ENCODE measurements at regions not wholly inside any gene's neighbourhood (a gene's known extent, or its start where the extent isn't known, plus 50 kb on each side); places are given as distances from the start of the nearest gene placed in this dataset.

DNA sequence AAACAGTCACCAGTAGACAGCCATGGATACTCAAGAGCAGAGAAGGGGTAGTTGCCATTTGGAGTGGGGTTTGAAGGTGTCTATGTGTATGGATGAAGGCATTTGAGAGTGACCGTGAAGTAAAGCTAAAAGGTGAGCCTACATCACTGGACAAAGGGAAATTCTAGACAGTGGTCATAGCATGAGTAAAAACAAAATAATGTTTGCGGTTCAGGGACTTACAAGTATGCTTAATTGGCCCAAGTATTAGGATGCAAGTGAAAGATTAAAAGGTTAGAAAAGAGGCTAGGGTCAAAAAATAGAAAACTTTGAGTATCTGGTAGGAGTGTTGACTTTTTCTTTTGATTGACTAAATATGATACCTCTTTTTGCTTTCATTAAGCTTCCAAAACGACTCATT, 238.1 kb upstream of the SLC8A1 start:
- no peak for DNase-seq (ENCODE audit: low read depth, low spot score)

DNA sequence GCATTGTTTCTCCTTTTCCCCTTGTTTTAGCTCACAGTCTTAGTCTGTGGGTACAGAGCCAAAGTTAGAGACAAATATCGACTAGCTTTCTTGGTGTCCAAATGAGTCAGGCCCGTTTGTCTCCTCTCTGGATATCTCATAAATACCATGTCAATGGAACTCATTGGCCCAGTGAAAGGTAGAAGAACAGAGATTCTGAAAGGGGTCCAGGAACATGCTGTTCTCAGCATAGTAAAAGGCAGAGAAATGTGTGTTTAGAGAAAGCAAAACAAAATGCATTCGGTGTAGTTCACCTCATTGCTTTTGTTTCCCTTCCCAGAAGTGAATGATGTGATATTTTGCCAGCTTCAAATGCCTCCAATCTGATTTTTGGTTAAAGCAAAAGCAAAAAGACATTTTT, 238.6 kb upstream of the SLC8A1 start:
- no peak for DNase-seq (ENCODE audit: low read depth, low spot score)

DNA sequence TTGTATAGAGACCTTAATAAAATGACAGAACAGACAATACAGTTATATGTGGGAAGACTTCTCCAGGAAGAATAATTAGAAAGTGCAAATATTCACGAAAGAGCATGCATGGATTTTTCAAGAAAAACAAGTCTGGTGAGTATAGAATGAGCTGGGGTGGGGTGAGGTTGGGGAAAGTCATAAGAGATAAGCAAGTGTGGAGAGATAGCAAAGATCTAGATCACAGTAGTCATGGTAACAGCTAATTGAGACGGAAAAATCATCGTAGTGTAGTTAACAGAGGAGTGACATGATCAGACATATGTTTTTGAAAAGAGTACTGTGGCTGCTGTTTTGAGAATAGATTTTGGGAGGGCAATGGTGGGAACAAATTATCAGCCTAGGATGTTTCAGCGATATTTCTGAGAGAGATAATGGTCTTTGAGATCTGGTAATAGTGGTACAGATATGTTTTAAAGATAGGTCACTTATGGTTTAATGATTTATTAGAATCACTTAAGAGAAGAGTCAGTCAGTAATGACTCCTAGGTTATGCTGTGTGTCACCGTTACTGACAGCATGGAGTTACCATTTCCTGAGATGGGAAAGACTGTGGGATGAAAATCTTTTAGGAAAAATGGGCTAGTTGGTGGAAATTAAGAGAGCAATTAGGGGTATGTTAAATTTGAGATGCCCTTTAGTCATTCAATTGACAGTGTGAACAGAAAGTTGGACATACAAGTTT, 248.5 kb upstream of the SLC8A1 start:
- DNase-seq (ENCODE audit: low read depth, low spot score): no peak

DNA sequence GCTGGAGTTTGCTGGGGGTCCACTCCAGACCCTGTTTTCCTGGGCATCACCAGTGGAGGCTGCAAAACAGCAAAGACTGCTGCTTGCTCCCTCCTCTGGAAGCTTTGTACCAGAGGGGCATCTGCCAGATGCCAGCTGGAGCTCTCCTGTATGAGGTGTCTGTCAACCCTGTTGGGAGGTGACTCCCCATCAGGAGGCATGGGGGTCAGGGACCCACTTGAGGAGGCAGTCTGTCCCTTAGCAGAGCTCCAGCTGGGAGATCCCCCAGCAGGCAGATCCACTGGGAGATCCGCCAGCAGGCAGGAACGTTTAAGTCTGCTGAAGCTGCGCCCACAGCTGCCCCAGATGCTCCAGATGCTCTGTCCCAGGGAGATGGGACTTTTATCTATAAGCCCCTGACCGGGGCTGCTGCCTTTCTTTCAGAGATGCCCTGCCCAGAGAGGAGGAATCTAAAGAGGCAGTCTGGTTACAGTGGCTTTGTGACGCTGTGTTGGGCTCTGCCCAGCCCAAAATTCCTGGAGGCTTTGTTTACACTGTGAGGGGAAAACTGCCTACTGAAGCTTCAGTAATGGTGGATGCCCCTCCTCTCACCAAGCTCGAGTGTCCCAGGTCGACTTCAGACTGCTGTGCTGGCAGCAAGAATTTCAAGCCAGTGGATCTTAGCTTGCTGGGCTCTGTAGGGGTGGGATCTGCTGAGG, 260.5 kb upstream of the SLC8A1 start:
- peak; percentile 66 for DNase-seq (ENCODE audit: low read depth, low spot score)

DNA sequence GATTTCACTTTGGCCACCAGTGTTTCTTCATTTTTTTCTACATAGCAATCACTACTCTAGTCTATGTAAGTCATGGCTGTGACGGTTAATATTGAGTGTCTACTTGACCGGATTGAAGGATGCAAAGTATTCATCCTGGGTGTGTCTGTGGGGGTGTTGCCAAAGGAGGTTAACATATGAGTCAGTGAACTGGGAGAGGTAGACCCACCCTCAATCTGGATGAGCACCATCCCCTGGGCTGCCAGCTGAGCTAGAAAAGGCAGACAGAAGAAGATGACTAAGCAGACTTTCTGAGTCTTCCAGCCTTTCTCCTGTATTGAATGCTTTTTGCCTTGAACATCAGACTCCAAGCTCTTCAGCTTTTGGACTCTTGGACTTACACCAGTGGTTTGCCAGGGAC, 265.0 kb upstream of the SLC8A1 start:
- DNase-seq (ENCODE audit: low read depth, low spot score): no peak

DNA sequence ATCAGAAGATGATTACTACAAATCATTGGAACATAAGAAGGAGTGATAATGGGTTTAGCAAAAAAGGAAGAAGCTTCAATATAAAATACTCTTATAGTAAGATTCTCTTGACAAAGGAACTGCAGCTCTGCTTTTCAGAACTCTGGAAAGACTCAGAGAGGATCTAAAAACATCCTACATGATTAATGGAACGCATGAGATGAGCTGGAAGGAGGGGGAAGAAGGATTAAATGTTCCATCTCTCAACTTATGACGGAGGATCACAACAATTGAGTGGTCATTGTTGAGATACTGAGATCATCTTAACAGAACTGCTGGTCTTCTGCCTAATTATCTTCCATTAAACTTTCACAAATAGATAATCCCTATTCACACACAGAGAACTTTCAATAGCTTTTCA, 267.5 kb upstream of the SLC8A1 start:
- DNase-seq (ENCODE audit: low read depth, low spot score): no peak

DNA sequence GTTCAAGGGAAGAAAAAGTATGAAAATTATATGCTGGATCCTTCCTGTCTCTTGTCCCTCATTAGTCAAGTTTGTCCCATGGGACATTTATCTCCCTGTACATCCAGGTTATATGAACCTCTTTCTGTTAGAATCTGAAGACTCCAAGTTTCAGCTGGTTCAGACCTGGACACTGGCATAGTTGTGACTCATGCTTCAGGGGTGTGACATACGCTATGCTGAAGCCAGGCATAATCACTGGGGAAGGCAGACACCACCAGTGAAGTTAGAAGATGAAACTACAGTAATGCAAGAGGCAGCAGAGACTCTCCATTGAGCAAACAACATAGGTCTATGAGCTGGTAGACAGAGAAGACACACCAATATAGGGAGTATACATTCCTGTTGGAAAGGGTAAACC, 269.7 kb upstream of the SLC8A1 start:
- DNase-seq (ENCODE audit: low read depth, low spot score): no peak

DNA sequence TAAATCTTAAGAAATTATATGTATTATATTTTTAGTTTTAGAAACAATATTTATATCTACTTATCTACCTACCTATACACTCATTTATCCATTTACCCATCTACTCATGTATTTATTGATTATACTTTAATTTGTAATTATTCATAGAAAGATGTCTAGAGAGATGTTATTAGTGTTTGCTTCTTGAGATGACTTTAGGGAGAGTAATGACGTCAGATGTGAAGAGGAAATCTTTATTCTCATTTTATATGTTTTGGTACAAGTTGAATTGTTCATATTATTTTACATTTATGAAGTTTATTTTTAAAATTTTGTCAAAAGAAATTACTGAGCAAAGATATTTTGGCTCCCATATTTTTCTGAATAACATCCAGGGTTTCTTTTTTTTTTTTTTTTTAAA, 271.3 kb upstream of the SLC8A1 start:
- DNase-seq (ENCODE audit: low read depth, low spot score): no peak

DNA sequence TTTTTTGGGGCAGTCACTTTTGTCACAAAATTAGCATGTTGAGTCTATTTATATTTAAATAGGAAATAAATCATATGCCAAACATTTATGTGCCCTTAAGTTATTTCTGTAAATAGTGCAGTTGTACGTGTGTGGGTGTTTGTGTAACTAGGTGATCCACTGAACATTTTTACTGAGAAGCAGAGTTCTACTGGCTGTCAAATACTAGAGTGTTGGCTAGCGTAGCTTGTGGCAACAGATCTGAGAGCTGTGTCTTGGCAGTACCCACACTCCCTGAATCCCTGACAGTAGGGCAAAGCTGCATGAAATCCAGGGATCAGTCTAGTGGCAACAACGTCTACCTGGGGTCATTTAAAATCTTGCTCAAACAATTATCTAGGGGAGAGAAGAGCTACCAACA, 273.1 kb upstream of the SLC8A1 start:
- DNase-seq (ENCODE audit: low read depth, low spot score): no peak

DNA sequence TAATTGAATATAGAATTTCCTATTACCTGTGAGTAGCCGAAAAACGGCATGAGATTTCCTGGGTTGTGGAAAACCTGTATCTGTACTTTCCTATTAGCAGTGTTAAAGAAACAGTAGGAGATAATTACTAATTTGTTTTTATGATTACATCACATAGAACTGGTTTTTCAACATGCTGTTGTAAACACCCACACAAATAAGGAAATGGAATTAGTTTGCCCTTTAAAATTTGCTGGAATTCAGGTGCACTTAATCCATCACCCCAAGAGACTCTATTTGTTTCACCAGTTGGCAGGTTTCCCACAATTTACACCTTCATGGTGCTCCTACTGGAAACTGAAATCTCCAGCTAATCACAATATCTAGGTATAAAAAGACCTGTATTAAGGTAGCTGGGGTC, 274.1 kb upstream of the SLC8A1 start:
- DNase-seq (ENCODE audit: low read depth, low spot score): no peak

DNA sequence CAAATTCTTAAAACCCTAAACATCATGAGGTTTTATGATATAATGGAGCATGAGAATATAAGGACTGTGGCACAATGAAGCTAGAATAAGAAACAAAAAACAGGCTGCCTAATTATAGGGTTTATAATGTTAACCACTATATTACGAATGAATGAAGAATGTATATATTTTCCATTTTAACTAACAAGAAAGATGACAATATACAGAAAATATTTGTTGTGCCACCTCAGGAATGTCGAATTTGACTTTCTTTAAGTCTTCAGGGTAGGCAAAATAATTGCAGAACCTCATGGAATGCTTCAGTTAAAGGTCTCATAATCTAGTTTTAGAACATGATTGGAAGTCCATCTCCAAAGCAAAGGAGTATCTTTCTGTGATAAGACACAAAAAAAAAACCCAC, 282.9 kb upstream of the SLC8A1 start:
- DNase-seq (ENCODE audit: low read depth, low spot score): no peak

DNA sequence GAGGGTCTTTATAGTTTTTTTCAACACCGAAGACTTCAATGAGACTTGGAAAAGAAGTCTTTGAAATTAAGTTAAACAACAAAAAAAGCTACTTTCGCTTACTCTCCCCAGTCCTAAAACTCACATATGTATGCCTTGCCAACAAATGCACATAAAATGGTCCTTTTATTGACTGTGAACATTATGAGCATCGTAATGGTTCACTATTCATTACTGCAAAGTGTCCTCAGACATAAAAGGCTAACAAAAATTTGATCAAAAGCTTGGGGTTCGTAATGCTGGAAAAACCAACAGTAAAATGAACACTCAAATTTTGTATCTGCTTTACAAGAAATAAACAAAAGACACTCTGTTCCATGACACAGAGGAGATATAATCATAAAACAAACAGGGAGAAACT, 285.3 kb upstream of the SLC8A1 start:
- DNase-seq (ENCODE audit: low read depth, low spot score): no peak

DNA sequence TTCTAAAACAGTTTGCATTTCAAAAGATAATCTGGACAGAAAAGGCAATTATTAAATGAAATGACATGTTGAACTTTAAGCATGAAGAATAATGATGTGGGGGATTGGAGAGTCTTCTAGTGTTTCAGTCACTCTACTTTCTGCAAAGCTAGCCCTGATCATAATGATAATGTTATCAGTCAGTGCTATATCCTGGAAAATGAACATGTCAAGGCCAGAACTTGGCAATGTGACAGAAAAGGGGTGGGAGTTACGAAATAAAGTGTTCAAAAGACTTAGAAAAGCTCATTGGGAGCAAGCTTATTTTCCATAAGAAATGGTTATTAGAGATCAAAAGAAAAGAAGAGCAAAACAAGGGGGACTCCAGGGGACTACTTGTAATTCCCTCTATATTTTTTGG, 288.5 kb upstream of the SLC8A1 start:
- no peak for DNase-seq (ENCODE audit: low read depth, low spot score)

DNA sequence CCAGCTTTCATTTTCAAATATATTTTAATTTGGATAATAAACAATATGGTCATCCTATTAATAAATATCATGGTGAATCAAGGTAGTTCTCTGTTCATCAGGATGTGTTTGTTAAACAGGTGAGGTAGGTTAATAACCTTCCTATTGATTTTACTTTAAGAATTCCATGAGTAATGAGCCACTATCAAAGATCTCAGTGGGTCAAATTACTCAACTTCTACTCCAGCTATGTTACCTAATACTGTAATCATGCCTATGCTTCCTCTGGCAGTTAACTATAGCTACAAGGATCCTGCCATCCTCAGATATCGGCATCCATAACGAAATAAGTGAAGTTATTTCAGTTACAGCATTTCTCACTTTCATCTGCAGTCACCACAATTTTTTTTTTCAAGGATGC, 289.6 kb upstream of the SLC8A1 start:
- no peak for DNase-seq (ENCODE audit: low read depth, low spot score)

DNA sequence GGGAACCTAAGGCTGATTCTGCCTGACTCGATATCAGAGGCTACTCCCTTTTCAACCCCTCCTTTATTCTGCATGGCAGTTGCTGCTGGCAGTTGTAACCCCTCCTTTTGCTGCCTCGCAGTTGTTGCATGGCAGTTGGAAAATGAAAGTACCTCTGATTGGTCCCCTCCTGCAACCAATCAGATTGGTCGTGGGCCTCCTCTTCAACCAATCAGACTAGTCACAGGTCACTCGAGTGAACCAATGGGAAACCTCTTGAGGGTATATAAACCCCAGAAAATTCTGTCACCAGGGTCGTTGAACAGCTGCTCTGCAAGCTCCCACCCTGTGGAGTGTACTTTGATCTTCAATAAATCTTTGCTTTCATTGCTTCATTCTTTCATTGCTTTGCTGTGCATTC, 294.3 kb upstream of the SLC8A1 start:
- DNase-seq (ENCODE audit: low read depth, low spot score): no peak

DNA sequence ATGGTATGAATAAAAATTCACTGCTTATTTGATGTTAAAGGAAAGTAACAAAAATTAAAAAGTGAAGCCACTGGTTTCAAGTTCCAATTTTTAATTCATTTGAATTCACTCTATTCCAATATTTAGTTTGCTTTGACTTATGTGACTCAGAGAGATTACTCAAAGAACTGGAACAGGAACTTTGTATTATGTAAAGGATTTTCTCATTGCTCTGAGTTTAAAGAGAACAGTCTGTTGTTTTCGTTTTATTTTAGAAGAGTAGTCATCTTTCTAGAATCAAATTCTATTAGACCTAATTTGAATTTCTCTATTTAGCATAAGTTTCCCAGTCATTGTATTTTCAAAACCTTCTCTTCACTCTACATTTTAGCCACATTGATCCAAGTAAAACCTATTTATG, 300.1 kb upstream of the SLC8A1 start:
- no peak for DNase-seq (ENCODE audit: low read depth, low spot score)

DNA sequence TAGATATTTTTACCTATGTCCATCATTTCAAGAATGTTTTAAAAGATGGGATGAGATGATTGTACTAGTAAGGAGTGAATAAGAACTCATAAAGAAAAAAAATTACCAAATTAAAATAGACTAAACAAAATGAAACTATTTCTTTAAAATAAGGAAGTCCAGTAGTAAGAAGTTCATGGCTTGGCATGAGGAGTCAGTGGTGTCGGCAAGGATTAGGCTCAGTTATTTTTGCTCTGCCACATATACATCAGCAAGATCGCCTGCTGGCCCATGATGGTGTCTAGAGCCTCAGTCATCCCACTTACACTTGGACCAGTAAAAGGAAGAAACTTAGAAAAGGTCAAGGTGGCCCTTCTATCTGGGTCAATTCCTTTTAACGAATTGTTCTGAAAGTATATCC, 300.9 kb upstream of the SLC8A1 start:
- DNase-seq (ENCODE audit: low read depth, low spot score): no peak

DNA sequence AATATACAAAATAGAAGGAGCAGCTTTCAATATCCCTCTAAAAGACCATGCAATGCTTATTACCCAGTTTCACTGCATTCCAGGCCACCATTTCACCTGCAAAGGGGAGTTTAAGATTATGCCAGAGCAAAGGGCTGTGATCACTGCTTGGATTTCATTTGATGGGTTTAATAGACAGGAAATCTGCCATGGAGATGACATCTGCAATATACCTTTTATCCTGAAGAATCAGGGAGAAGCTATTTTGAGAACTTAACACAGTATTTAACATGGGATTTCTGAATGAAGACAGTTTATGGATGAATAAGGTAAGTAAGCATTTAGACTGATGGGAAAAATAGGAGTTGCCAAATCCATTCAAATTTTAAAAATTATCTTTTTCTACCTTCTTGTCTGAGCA, 303.0 kb upstream of the SLC8A1 start:
- DNase-seq (ENCODE audit: low read depth, low spot score): no peak

DNA sequence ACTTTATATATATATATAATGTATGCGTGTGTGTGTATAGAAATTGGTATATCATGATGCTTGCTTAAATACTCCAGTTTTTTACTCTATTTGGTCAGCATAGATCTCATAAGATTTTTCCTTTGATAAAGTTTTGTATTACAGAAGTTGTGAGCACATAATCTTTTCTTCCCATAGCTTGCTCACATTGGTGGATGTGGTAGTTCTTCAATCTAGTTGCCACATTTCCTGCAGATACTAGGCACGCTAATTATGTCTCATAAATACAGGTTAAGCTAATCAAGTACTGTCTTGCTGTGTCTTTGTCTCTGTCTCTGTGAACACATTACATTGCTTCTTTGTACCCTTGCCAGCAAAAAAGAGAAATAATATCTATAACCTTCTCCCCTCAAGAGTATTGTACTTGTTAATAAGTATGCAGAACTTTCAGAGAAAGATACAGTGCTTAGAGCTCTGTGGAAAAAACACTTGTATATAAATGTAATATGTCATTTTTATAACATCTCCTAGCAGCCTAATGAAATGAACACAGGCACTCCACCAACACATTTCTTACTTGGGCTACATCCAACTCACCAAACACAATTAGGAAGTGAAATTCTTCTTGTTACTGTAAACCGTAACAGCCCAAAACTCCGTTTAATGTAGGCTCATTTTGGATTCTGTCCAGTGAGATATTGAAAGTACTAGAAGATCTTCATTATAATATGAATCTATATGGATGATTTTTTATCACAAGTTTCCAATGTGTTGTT, 306.7 kb upstream of the SLC8A1 start:
- no peak for DNase-seq (ENCODE audit: low read depth, low spot score)

DNA sequence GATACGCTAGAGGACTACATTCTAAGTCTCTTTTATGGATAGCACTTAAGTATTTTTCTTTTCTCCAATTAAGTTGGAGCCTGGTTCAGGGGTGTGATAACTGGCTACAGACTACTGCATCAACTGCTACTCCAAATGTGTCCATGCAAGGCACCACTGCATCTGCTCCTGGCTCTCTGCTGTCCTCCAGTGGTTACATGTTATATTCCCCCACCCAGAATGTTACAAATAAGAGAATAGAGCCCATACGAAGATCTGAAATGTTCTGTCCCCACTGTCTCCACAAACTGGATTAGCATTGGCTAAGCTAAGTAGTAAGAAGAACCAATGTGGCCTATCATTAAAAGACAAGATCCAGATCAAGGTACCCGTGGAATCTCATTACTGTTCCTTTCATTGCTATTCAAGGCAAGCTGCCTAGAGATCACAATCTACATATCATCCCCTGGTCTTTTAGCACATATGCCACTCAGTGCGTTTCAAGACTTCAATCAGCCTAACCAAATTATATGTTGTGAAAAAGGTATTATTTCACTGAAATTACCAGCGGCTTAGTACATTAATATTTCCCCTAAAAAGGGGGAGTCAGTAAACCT, 308.3 kb upstream of the SLC8A1 start:
- DNase-seq (ENCODE audit: low read depth, low spot score): peak; percentile 41

DNA sequence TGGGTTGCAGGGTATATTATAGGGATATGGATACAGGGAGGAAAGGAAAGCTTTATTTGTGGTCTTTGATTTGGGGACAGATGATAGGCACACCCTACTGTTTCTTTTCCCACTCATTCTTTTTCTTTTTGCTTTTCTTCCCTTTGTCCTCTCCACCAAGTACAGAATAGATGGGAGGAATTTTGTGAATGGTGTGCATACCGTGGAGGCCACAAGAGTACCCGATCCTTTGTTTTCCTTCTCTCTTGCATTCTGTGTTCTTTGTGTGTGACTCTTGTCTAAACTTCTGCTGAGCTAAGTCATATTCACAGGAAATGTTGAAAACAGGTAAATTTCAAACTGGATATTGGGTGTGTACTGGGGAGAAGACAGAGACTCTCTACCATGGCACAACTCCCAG, 321.4 kb upstream of the SLC8A1 start:
- DNase-seq (ENCODE audit: low read depth, low spot score): no peak

DNA sequence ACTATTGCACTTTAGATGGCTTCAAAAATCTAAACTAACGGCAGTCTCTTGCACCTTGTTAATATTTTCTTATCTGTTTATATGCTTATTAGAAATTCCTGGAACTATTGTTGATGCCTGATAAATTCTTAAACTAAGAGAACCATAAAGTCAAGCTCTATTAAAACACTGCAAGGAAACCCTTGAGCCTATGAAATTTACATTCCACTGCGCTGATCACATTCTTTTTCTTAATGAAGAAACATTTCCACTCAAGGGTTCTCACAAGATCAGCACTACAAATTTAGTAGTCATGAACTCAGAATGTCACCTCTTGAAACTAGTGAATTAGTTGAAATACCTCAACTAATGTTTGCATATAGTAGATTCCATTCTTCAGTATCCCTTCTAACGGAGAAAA, 331.8 kb upstream of the SLC8A1 start:
- DNase-seq (ENCODE audit: low read depth, low spot score): no peak

DNA sequence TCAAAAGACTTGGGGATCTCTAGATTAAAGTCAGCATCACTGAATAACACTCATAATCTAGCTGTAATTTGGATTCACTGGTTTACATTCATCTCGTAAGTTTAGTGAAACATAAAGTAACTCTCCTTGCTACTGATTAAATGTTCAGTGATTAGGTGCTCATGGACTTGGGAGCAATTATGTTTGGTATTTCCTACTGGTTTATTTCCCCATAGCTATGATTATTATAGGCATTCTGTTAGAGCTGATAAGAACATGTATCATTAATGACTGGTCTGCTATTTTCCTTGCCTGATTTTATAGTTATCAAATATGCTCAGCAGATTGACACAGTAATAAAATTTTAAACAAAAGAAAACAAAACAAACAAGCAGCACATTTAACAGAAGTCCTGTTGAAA, 334.7 kb upstream of the SLC8A1 start:
- DNase-seq (ENCODE audit: low read depth, low spot score): no peak

Measured in ELF-1 (cell line).